Heart left ventricle (tissue), 16 donors: ENCODE measurements at regions not wholly inside any gene's neighbourhood (a gene's known extent, or its start where the extent isn't known, plus 50 kb on each side); places are given as distances from the start of the nearest gene placed in this dataset.

Experiments used
- ATAC-seq, 4 donors: fragments of 200-7000 bp; cut with Tn5 transposase; one replicate each; pipeline ENCODE4 v1.9.1; 2020 to 2022; ENCODE audit warnings: moderate library complexity in 4 of 4, mild to moderate bottlenecking in 3 of 4, moderate number of reproducible peaks in 1 of 4
- DNase-seq, 5 donors: peaks; one replicate each; pipeline ENCODE4 v3.0.0-alpha.2; 2020
- H3K27ac ChIP-seq, 12 donors: fragments of 200-600 bp; sonication (generic) in 4 of 12; one replicate each; pipeline versions ENCODE4 v1.5.0 to v1.8.0; 2016 to 2022; ENCODE audit warnings: mild to moderate bottlenecking in 2 of 12
- H3K27me3 ChIP-seq, 9 donors: fragments of 200-600 bp; sonication (generic) in 2 of 9; one replicate each; pipeline versions ENCODE4 v1.5.1 to v1.8.0; 2016 to 2022; ENCODE audit warnings: mild to moderate bottlenecking in 3 of 9
- H3K36me3 ChIP-seq, 9 donors: fragments of 200-600 bp; sonication (generic) in 2 of 9; one replicate each; pipeline versions ENCODE4 v1.5.0 to v1.8.0; 2018 to 2022; ENCODE audit warnings: mild to moderate bottlenecking in 2 of 9
- H3K4me1 ChIP-seq, 12 donors: fragments of 200-600 bp; sonication (generic) in 4 of 12; one replicate each; pipeline versions ENCODE4 v1.5.0 to v1.8.0; 2016 to 2022; ENCODE audit warnings: mild to moderate bottlenecking in 3 of 12
- H3K4me3 ChIP-seq, 12 donors: fragments of 200-600 bp; sonication (generic) in 4 of 12; one replicate each; pipeline versions ENCODE4 v1.5.0 to v1.8.0; 2017 to 2022; ENCODE audit warnings: mild to moderate bottlenecking in 9 of 12, moderate library complexity in 4 of 12
- H3K9me3 ChIP-seq, 12 donors: fragments of 200-600 bp; sonication (generic) in 4 of 12; one replicate each; pipeline versions ENCODE4 v1.5.0 to v1.8.0; 2016 to 2022; ENCODE audit warnings: mild to moderate bottlenecking in 1 of 12
- CTCF ChIP-seq, 12 donors: fragments of 200-600 bp; sonication (generic) in 4 of 12; IDR thresholded peaks; one replicate each; pipeline versions ENCODE4 v1.5.0 to v1.8.0; 2018 to 2022; ENCODE audit warnings: antibody characterized with exemption in 12 of 12, mild to moderate bottlenecking in 5 of 12
- POLR2A ChIP-seq, 2 donors: fragments of 450-650 bp; IDR thresholded peaks; one replicate each; pipeline ENCODE4 v1.6.1; 2017; ENCODE audit warnings: antibody characterized with exemption in 2 of 2, mild to moderate bottlenecking in 2 of 2, moderate library complexity in 2 of 2
- WGBS, 4 donors: extraction: QIAGEN DNeasy Blood & Tissue Kit in 2 of 4; methylation state at CpG; one replicate each; pipeline versions ENCODE4 v1.1.5 to v1.1.7; 2013 to 2018; 5-methylcytosine and 5-hydroxymethylcytosine counted together
- intact Hi-C, 10 donors: fragments of 100-400 bp; cut with DNase I; formaldehyde crosslinking; loops; one replicate each; pipeline versions ENCODE4 v1.11.1 to v1.14.2; 2022
- donor health status: ischemic (EF 13 %, LVEDD 7.1; RV severe dilation, severe dysfunction).
- donor health status: healthy with polysubstance abuse.
- donor health status: DM: no; HTN: yes; CAD: no.
- donor health status: DM: no; HTN: no; CAD: no.
- donor health status: ischemic (EF 25% LVEDD 6.9; RV normal size, moderate dysfunction).
- donor health status: ischemic (EF 25% LVEDD 5.7; RV mildly dilated, moderate dysfunction).
- donor health status: healthy.
- donor health status: DM: yes; HTN: yes; CAD: no.
- donor health status: ischemic (EF 35%, LVEDD 5.7; RV mildly dilated, moderate dysfunction).
- donor health status: nonischemic (EF 11% LVEDD 7.7; RV severe dilation, severe dysfunction).
- donor health status: DM: yes; HTN: yes; CAD: no.
- donor health status: PGD.
- donor health status: ischemic (EF 29% LVEDD 5.4; RV normal size, mild dysfunction).
- donor health status: nonischemic (EF 23%, LVEDD 6.1; RV moderate dilation, normal function).

DNA sequence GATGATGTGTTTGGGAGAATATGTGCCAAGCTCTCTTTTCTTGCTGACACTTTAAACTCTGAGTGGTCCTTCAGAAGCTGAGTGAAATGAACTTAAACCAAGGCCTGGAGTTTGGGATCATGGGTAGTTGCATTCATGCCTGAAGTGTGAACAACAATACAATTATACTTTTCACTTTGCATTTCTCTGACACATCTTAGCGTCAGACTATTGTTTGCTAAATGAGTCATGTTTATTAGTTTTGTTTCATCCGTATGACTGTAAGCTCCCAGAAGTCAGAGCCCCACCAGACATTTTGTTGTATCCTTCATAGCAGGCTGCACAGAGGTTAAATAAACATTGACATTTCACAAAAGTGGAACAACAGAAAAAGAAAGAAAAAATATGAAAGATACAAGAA is 542.6 kb downstream of the TUSC7 start:
- Histone ChIP-seq H3K9me3 (no peaks in the 10 kb centered on the region), H3K4me3 (no peak overlapping the region), H3K27ac (no peak overlapping the region), H3K27me3 (no peaks in the 10 kb centered on the region), H3K36me3 (no peaks in the 10 kb centered on the region), H3K4me1 (no peaks in the 10 kb centered on the region)
- intact Hi-C loops = no loop called here
- TF ChIP-seq CTCF (IDR thresholded peaks at IDR 0.05) (no peak), POLR2A (IDR thresholded peaks at IDR 0.05) (no peak)
- DNase-seq = no peak
- no peak for ATAC-seq
- WGBS, 4 donors = 69 to 81% (median 77%) methylated on average over 2 of the region's 2 CpGs

DNA sequence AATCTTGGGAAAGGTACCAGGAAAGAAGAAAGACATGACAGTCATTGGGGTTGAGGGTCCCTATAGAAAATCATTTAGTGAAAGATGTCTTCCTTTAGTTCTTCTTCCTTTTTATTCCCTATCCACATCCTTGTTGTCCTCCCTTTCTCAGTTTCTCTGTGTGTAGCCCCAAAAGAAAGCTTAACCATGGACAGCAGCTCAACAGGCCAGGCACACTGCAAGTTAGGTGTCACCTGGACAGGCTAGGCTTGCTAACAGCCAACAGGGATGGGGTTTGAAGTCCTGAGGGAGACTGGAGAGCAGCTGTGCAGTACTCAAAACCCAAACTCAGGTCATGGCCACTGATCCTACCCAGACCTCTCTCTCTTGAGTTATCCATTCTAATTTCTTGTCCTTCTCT is 543.1 kb downstream of the TUSC7 start:
- DNase-seq (no peak), ATAC-seq (no peak)
- TF ChIP-seq CTCF (IDR thresholded peaks at IDR 0.05) = no peak
- no peak for TF ChIP-seq POLR2A (IDR thresholded peaks at IDR 0.05)
- Histone ChIP-seq H3K4me3 (no peak overlapping the region), H3K36me3 (no peaks in the 10 kb centered on the region), H3K9me3 (no peaks in the 10 kb centered on the region), H3K27me3 (no peaks in the 10 kb centered on the region), H3K27ac (no peak overlapping the region), H3K4me1 (no peaks in the 10 kb centered on the region)
- intact Hi-C loops = no loop called here

DNA sequence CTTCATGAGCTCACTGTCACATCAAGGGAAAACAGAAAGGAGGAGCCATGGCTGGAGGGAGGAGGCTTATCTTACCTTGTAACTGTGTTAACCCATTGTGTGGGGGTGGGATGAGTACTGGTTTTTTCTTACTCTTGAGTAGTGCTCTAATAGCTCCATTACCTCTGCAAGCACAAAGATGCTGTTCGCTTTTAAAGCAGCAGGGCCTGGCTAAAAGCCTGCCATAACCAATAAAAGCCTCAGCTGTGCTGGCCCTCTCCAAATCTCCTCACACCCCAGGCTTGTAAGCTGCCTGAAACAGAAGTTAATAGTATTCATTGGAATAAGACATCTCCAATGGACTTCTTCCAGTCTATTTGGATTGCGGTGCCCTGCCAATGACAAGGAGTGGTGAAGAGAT is 544.1 kb downstream of the TUSC7 start:
- no peak overlapping the region for H3K4me3 ChIP-seq
- TF ChIP-seq CTCF (IDR thresholded peaks at IDR 0.05) = no peak
- TF ChIP-seq POLR2A (IDR thresholded peaks at IDR 0.05) = no peak
- H3K36me3 ChIP-seq = no peaks in the 10 kb centered on the region
- no peak overlapping the region for H3K27ac ChIP-seq
- H3K9me3 ChIP-seq = no peaks in the 10 kb centered on the region
- no peak for ATAC-seq
- H3K4me1 ChIP-seq = no peaks in the 10 kb centered on the region
- intact Hi-C loops = no loop called here
- WGBS, 4 donors = 81 to 93% (median 91%) methylated on average over 2 of the region's 2 CpGs
- DNase-seq = no peak
- H3K27me3 ChIP-seq = no peaks in the 10 kb centered on the region

DNA sequence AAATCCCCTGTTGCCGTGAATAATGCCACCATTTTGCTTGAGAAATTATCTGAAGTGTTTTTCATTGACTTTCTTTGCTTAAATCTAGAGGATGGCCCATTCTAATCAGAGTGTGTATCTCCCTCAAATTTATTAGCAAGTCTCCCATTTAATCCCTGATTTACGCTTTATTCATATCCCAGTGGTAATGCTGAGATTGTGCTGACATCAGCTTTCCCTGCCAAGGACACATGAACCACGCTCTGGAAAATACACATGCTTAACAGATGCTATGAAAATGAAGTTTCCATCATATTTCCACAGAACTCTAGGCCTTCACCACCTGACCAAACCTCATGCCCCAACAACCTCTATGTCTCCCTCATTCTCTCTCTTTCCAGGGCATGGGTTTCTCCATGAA is 545.4 kb downstream of the TUSC7 start:
- intact Hi-C loops = no loop called here
- ATAC-seq (no peak), DNase-seq (no peak)
- no peaks in the 10 kb centered on the region for H3K36me3 ChIP-seq
- no peaks in the 10 kb centered on the region for H3K27me3 ChIP-seq
- no peak overlapping the region for H3K4me3 ChIP-seq
- TF ChIP-seq POLR2A (IDR thresholded peaks at IDR 0.05) (no peak), CTCF (IDR thresholded peaks at IDR 0.05) (no peak)
- H3K27ac ChIP-seq = no peak overlapping the region
- H3K4me1 ChIP-seq = no peaks in the 10 kb centered on the region
- H3K9me3 ChIP-seq = no peaks in the 10 kb centered on the region
- 80 to 87% (median 83%) methylated on average over 3 of the region's 3 CpGs for WGBS, 4 donors
